ENCODE measurements at regions not wholly inside any gene's neighbourhood (a gene's known extent, or its start where the extent isn't known, plus 50 kb on each side); places are given as distances from the start of the nearest gene placed in this dataset.
"Not testable (repeated sequence)": the region's sequence is repeated elsewhere in the genome, so short reads cannot be mapped to it uniquely, and the experiment has no call there.

- TF ChIP-seq CTCF (IDR thresholded peaks at IDR 0.05; ENCODE audit: extremely low read depth, missing control alignments) = no peak
- DNase-seq (ENCODE audit: low spot score) = no peak
These were observed 723.8 kb upstream of the CDH6 start for GRCh38 chr5:30469691-30470090.

GRCh38 chr5:30458681-30459080, 734.8 kb upstream of the CDH6 start:
- TF ChIP-seq CTCF (IDR thresholded peaks at IDR 0.05; ENCODE audit: extremely low read depth, missing control alignments) = no peak
- no peak for DNase-seq (ENCODE audit: low spot score)

- not testable (repeated sequence) for DNase-seq (ENCODE audit: low spot score)
These were observed 738.0 kb upstream of the CDH6 start for GRCh38 chr5:30455484-30455883.

GRCh38 chr5:30453168-30453567, 740.3 kb upstream of the CDH6 start:
- DNase-seq (ENCODE audit: low spot score) = no peak
- TF ChIP-seq CTCF (IDR thresholded peaks at IDR 0.05; ENCODE audit: extremely low read depth, missing control alignments) = no peak

GRCh38 chr5:30450153-30450552, 743.3 kb upstream of the CDH6 start:
- TF ChIP-seq CTCF (IDR thresholded peaks at IDR 0.05; ENCODE audit: extremely low read depth, missing control alignments) = no peak

GRCh38 chr5:30447431-30447830, 746.1 kb upstream of the CDH6 start:
- TF ChIP-seq CTCF (IDR thresholded peaks at IDR 0.05; ENCODE audit: extremely low read depth, missing control alignments) = no peak
- DNase-seq (ENCODE audit: low spot score) = no peak

More at GRCh38 chr5:30450153-30450552, 743.3 kb upstream of the CDH6 start:
- DNase-seq (ENCODE audit: low spot score) = no peak

- TF ChIP-seq CTCF (IDR thresholded peaks at IDR 0.05; ENCODE audit: extremely low read depth, missing control alignments) = no peak
- DNase-seq (ENCODE audit: low spot score) = no peak
These were observed 747.0 kb upstream of the CDH6 start for GRCh38 chr5:30446456-30446855.

- DNase-seq (ENCODE audit: low spot score) = no peak
- no peak for TF ChIP-seq CTCF (IDR thresholded peaks at IDR 0.05; ENCODE audit: extremely low read depth, missing control alignments)
These were observed 754.7 kb upstream of the CDH6 start for GRCh38 chr5:30438785-30439184.
